MM.1S (cell line): ENCODE measurements at regions not wholly inside any gene's neighbourhood (a gene's known extent, or its start where the extent isn't known, plus 50 kb on each side); places are given as distances from the start of the nearest gene placed in this dataset.

Experiments
- DNase-seq: peaks from one replicate; pipeline ENCODE4 v3.0.0-alpha.2; 2015
- H2AFZ ChIP-seq: fragments of 300-600 bp; sonication (generic); 2 replicates; pipeline ENCODE4 v1.6.0; 2016; ENCODE audit warnings: antibody characterized with exemption, low read length
- H3F3A ChIP-seq: fragments of 300-600 bp; sonication (generic); 2 replicates; pipeline ENCODE4 v1.6.1; 2016; ENCODE audit warnings: mild to moderate bottlenecking, antibody characterized with exemption, low read length, moderate library complexity, mixed read lengths; ENCODE audit not compliant: insufficient read depth
- H3K27ac ChIP-seq: fragments of 300-600 bp; sonication (generic); 2 replicates; pipeline ENCODE4 v1.5.1; 2016; ENCODE audit warnings: mild to moderate bottlenecking, low read length
- H3K27me3 ChIP-seq: fragments of 300-600 bp; sonication (generic); replicated peaks from 2 replicates; pipeline ENCODE4 v1.6.0; 2016; ENCODE audit warnings: low read length; ENCODE audit not compliant: insufficient read depth
- H3K36me3 ChIP-seq: fragments of 300-600 bp; sonication (generic); replicated peaks from 2 replicates; pipeline ENCODE4 v1.6.1; 2016; ENCODE audit warnings: mild to moderate bottlenecking, low read length, mixed read lengths; ENCODE audit not compliant: insufficient read depth
- H3K4me1 ChIP-seq: fragments of 300-600 bp; sonication (generic); 2 replicates; pipeline ENCODE4 v1.6.1; 2016; ENCODE audit warnings: low read length, mixed read lengths
- H3K4me2 ChIP-seq: fragments of 300-600 bp; sonication (generic); 2 replicates; pipeline ENCODE4 v1.6.0; 2016; ENCODE audit warnings: low read depth, low read length
- H3K4me3 ChIP-seq: fragments of 300-600 bp; sonication (generic); 2 replicates; pipeline ENCODE4 v1.5.1; 2016; ENCODE audit warnings: low read length, mixed read lengths
- H3K79me2 ChIP-seq: fragments of 300-600 bp; sonication (generic); 2 replicates; pipeline ENCODE4 v1.6.1; 2016; ENCODE audit warnings: mixed run types, low read length, mixed read lengths
- H3K9ac ChIP-seq: fragments of 300-600 bp; sonication (generic); 2 replicates; pipeline ENCODE4 v1.6.1; 2016; ENCODE audit warnings: low read length, mixed read lengths
- H3K9me2 ChIP-seq: fragments of 300-600 bp; sonication (generic); replicated peaks from 2 replicates; pipeline ENCODE4 v1.6.1; 2016; ENCODE audit warnings: mild to moderate bottlenecking, low read length, mixed read lengths; ENCODE audit not compliant: insufficient read depth
- H3K9me3 ChIP-seq: fragments of 300-600 bp; sonication (generic); replicated peaks from 2 replicates; pipeline ENCODE4 v1.6.1; 2016; ENCODE audit warnings: mild to moderate bottlenecking, low read length, mixed read lengths; ENCODE audit not compliant: insufficient read depth
- H4K20me1 ChIP-seq: fragments of 300-600 bp; sonication (generic); 2 replicates; pipeline ENCODE4 v1.6.1; 2016; ENCODE audit warnings: mild to moderate bottlenecking, low read length, moderate library complexity, mixed read lengths; ENCODE audit not compliant: insufficient read depth
- EZH2 ChIP-seq: fragments of 300-600 bp; sonication (generic); optimal IDR thresholded peaks from 2 replicates; pipeline ENCODE3; 2017; ENCODE audit warnings: low read depth, mild to moderate bottlenecking, antibody characterized with exemption, low read length, mixed read lengths
- EZH2phosphoT487 ChIP-seq: fragments of 300-600 bp; sonication (generic); IDR thresholded peaks from 2 replicates; pipeline ENCODE4 v1.6.1; 2018; ENCODE audit warnings: antibody characterized with exemption, low read length
- TF ChIP-seq, protein P1 (sequence below): fragments of 300-600 bp; sonication (generic); IDR thresholded peaks from 2 replicates; pipeline ENCODE4 v1.5.1; 2016; ENCODE audit warnings: antibody characterized with exemption, low read length, mixed read lengths

DNA sequence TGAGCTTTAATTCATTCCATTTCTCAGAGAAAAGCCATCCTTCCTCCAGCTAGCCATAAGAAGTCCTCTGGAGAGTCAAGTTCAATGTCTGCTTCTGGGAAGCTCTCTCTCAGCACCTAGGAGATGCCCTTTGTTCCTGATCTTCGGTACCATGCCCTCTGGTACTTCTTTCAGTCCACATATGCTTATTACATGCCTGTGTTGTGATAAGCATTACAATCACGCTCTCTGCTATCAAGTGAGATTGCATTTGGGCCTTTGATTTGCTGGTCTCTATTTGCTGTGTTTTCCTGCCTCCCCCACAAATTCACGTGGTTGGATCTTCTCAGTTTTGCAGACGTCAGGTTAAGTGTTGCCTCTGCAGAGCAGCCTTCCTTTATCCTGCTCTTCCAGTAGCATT, 178.1 kb downstream of the TOX3 start:
- H3K9me3 ChIP-seq, result no peaks in the 10 kb centered on the region
- H2AFZ ChIP-seq, result no peak overlapping the region

DNA sequence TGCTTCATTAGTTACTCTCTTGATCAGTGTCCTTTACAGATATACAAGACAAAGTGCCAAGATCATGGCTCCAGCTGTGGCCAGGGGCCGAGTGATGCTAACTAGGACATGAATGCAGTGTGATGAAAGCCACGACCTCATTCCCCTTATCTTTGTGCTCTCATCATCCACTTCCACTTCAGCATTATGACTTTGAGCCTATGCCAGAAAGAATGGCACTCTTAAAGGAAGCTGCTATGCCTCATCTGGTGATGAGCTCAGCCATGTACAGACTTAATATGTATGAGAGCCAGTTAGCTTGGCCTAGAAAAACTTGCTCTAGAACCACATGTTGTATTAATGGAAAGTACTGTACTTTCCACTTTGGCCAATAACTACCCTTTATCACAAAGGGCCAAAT, 179.1 kb downstream of the TOX3 start:
- DNase-seq, result no peak
- Histone ChIP-seq H3K4me1 (no peaks in the 10 kb centered on the region), H3K27ac (no peak overlapping the region), H3K4me2 (no peak overlapping the region), H3F3A (no peaks in the 10 kb centered on the region), H3K9ac (no peak overlapping the region), H2AFZ (no peak overlapping the region), H3K27me3 (no peaks in the 10 kb centered on the region), H4K20me1 (no peaks in the 10 kb centered on the region), H3K79me2 (no peaks in the 10 kb centered on the region), H3K9me2 (no peaks in the 10 kb centered on the region), H3K36me3 (no peaks in the 10 kb centered on the region), H3K9me3 (no peaks in the 10 kb centered on the region), H3K4me3 (no peak overlapping the region)
- no peak for TF ChIP-seq EZH2phosphoT487
- TF ChIP-seq, protein P1, sequence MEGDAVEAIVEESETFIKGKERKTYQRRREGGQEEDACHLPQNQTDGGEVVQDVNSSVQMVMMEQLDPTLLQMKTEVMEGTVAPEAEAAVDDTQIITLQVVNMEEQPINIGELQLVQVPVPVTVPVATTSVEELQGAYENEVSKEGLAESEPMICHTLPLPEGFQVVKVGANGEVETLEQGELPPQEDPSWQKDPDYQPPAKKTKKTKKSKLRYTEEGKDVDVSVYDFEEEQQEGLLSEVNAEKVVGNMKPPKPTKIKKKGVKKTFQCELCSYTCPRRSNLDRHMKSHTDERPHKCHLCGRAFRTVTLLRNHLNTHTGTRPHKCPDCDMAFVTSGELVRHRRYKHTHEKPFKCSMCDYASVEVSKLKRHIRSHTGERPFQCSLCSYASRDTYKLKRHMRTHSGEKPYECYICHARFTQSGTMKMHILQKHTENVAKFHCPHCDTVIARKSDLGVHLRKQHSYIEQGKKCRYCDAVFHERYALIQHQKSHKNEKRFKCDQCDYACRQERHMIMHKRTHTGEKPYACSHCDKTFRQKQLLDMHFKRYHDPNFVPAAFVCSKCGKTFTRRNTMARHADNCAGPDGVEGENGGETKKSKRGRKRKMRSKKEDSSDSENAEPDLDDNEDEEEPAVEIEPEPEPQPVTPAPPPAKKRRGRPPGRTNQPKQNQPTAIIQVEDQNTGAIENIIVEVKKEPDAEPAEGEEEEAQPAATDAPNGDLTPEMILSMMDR, result no peak
- no peak for TF ChIP-seq EZH2

More for the DNA sequence above, 178.1 kb downstream of the TOX3 start:
- Histone ChIP-seq H3K4me3 (no peak overlapping the region), H3K4me1 (no peaks in the 10 kb centered on the region), H3K9me2 (no peaks in the 10 kb centered on the region), H3F3A (no peaks in the 10 kb centered on the region), H4K20me1 (no peaks in the 10 kb centered on the region), H3K4me2 (no peak overlapping the region), H3K9ac (no peak overlapping the region), H3K79me2 (no peaks in the 10 kb centered on the region), H3K27ac (no peak overlapping the region), H3K27me3 (no peaks in the 10 kb centered on the region), H3K36me3 (no peaks in the 10 kb centered on the region)
- TF ChIP-seq EZH2phosphoT487, result no peak
- no peak for TF ChIP-seq EZH2
- TF ChIP-seq, protein P1, result no peak
- DNase-seq, result no peak

DNA sequence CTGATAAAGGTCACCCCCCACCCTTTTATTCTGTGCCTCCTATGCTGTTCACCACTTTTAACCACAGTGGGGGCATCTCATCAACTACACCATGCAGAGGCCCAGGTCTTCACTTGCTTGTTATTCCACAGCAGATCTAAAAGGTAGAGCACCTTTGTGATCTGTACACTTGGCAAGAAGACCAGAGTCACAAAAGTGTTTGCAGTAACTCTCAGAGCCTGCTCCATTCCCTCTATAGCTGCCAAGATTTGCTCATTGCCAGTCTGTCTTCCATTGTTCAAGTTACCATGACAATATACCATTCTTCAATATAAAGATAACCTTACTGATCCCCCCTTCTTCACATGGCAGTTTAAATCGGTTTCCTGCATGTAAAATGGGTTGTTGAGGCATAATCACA, 180.0 kb downstream of the TOX3 start:
- no peaks in the 10 kb centered on the region for H3F3A ChIP-seq
- H4K20me1 ChIP-seq, result no peaks in the 10 kb centered on the region
- H3K36me3 ChIP-seq, result no peaks in the 10 kb centered on the region
- no peaks in the 10 kb centered on the region for H3K4me1 ChIP-seq
- H3K9me2 ChIP-seq, result no peaks in the 10 kb centered on the region
- no peak for DNase-seq
- no peak overlapping the region for H3K27ac ChIP-seq
- H2AFZ ChIP-seq, result no peak overlapping the region
- TF ChIP-seq EZH2, result no peak
- TF ChIP-seq, protein P1, result no peak
- TF ChIP-seq EZH2phosphoT487, result no peak
- no peak overlapping the region for H3K9ac ChIP-seq
- no peaks in the 10 kb centered on the region for H3K79me2 ChIP-seq
- no peak overlapping the region for H3K4me3 ChIP-seq
- no peak overlapping the region for H3K4me2 ChIP-seq
- no peaks in the 10 kb centered on the region for H3K9me3 ChIP-seq
- H3K27me3 ChIP-seq, result no peaks in the 10 kb centered on the region

DNA sequence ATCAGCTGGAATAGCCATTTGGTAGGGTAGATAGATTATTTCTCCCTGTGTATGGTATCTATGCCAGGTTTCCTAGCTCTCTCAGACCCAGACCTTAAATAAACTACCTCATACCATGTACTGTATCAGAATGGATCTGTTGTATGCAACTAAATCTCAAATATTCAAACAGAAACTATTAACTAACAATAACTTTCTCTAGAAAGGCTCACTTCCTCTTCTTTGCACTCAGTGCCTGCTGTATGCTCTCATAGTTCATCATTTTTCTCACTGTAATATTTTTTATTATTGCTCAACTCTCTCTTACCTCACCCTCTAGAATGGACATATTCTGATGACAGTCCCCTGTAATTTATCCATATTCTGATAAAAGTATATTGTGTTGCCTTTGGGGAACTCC, 182.4 kb downstream of the TOX3 start:
- Histone ChIP-seq H3K27me3 (no peaks in the 10 kb centered on the region), H3K9me3 (no peaks in the 10 kb centered on the region), H3K4me2 (no peak overlapping the region), H3K27ac (no peak overlapping the region), H2AFZ (no peak overlapping the region), H3K4me1 (no peaks in the 10 kb centered on the region), H3K9ac (no peak overlapping the region), H3K36me3 (no peaks in the 10 kb centered on the region), H3F3A (no peaks in the 10 kb centered on the region), H3K4me3 (no peak overlapping the region), H3K9me2 (no peaks in the 10 kb centered on the region), H4K20me1 (no peaks in the 10 kb centered on the region), H3K79me2 (no peaks in the 10 kb centered on the region)
- TF ChIP-seq, protein P1, result no peak
- TF ChIP-seq EZH2phosphoT487 (no peak), EZH2 (no peak)
- no peak for DNase-seq
